Heart right ventricle (tissue), 16 donors: ENCODE measurements at regions not wholly inside any gene's neighbourhood (a gene's known extent, or its start where the extent isn't known, plus 50 kb on each side); places are given as distances from the start of the nearest gene placed in this dataset.

Experiments
- ATAC-seq, 8 donors: fragments of 200-7000 bp; cut with Tn5 transposase; one replicate each; pipeline ENCODE4 v1.9.1; 2020; ENCODE audit warnings: mild to moderate bottlenecking in 8 of 8, moderate library complexity in 8 of 8, moderate number of reproducible peaks in 1 of 8
- DNase-seq, 2 donors: peaks; one replicate each; pipeline ENCODE4 v3.0.0-alpha.2; 2020
- H3K27ac ChIP-seq, 10 donors: fragments of 200-600 bp; sonication (generic) in 2 of 10; one replicate each; pipeline versions ENCODE4 v1.5.0 to v1.8.0; 2020 to 2022; ENCODE audit warnings: mild to moderate bottlenecking in 3 of 10
- H3K27me3 ChIP-seq, 7 donors: fragments of 200-600 bp; one replicate each; pipeline ENCODE4 v1.8.0; 2021 to 2022; ENCODE audit warnings: mild to moderate bottlenecking in 2 of 7
- H3K36me3 ChIP-seq, 9 donors: fragments of 200-600 bp; sonication (generic) in 1 of 9; one replicate each; pipeline versions ENCODE4 v1.5.0 to v1.8.0; 2020 to 2022; ENCODE audit warnings: mild to moderate bottlenecking in 2 of 9
- H3K4me1 ChIP-seq, 9 donors: fragments of 200-600 bp; sonication (generic) in 1 of 9; one replicate each; pipeline versions ENCODE4 v1.5.0 to v1.8.0; 2020 to 2022; ENCODE audit warnings: mild to moderate bottlenecking in 4 of 9
- H3K4me3 ChIP-seq, 10 donors: fragments of 200-600 bp; sonication (generic) in 2 of 10; one replicate each; pipeline versions ENCODE4 v1.5.0 to v1.8.0; 2020 to 2022; ENCODE audit warnings: mild to moderate bottlenecking in 7 of 10, moderate library complexity in 2 of 10
- H3K9me3 ChIP-seq, 11 donors: fragments of 200-600 bp in 10 of 11; sonication (generic) in 2 of 11; one replicate each; pipeline versions ENCODE4 v1.5.0 to v1.8.0; 2013 to 2022; ENCODE audit warnings: mild to moderate bottlenecking in 2 of 11, control low read depth in 1 of 11, moderate library complexity in 1 of 11
- CTCF ChIP-seq, 9 donors: fragments of 200-600 bp; sonication (generic) in 2 of 9; IDR thresholded peaks; one replicate each; pipeline versions ENCODE4 v1.5.0 to v1.8.0; 2021 to 2022; ENCODE audit warnings: antibody characterized with exemption in 9 of 9, mild to moderate bottlenecking in 5 of 9, moderate library complexity in 1 of 9
- WGBS, 2 donors: extraction: QIAGEN DNeasy Blood & Tissue Kit; methylation state at CpG; one replicate each; pipeline ENCODE4 v1.1.7; 2013; ENCODE audit warnings: inconsistent platforms in 1 of 2; 5-methylcytosine and 5-hydroxymethylcytosine counted together
- intact Hi-C, 10 donors: fragments of 100-400 bp; cut with DNase I; formaldehyde crosslinking; loops; one replicate each; pipeline versions ENCODE4 v1.11.1 to v1.14.2; 2022
- donor health status: Arrhythmogenic right ventricular cardiomyopathy.
- donor health status: ischemic (EF 13 %, LVEDD 7.1; RV severe dilation, severe dysfunction).
- donor health status: healthy with polysubstance abuse.
- donor health status: DM: no; HTN: yes; CAD: no.
- donor health status: DM: no; HTN: no; CAD: no.
- donor health status: ischemic (EF 25% LVEDD 6.9; RV normal size, moderate dysfunction).
- donor health status: ischemic (EF 25% LVEDD 5.7; RV mildly dilated, moderate dysfunction).
- donor health status: healthy.
- donor health status: DM: yes; HTN: yes; CAD: no.
- donor health status: Ischemic cardiomyopathy.
- donor health status: ischemic (EF 35%, LVEDD 5.7; RV mildly dilated, moderate dysfunction).
- donor health status: nonischemic (EF 11% LVEDD 7.7; RV severe dilation, severe dysfunction).
- donor health status: DM: yes; HTN: yes; CAD: no.
- donor health status: PGD.
- donor health status: ischemic (EF 29% LVEDD 5.4; RV normal size, mild dysfunction).
- donor health status: nonischemic (EF 23%, LVEDD 6.1; RV moderate dilation, normal function).

GRCh38 chr6:26193467-26194328, 106.5 kb downstream of the HFE start:
- intact Hi-C loops, result loop anchor here in 3 of 10 donors (10.0 kb wide), 3 partner anchors 69 to 341 kb away; partner anchors contain the start of gene HMGN4 (in 1 of the 3)
- ATAC-seq (no peak), DNase-seq (no peak)
- peak overlapping the region in 3 of 10 donors; percentile 80 to 87 (median 82) for H3K27ac ChIP-seq
- TF ChIP-seq CTCF (IDR thresholded peaks at IDR 0.05), result no peak
- peaks cover 0 to 49% (median 0%) of the 10 kb centered on the region in 7 donors for H3K27me3 ChIP-seq
- H3K9me3 ChIP-seq, result no peaks in the 10 kb centered on the region
- peaks cover 0 to 48% (median 22%) of the 10 kb centered on the region in 9 donors for H3K4me1 ChIP-seq
- H3K4me3 ChIP-seq, result no peak overlapping the region
- H3K36me3 ChIP-seq, result no peaks in the 10 kb centered on the region
- WGBS, 2 donors, result 98 to 100% methylated on average over 1 of the region's 1 CpG

- Histone ChIP-seq H3K36me3 (no peaks in the 10 kb centered on the region), H3K9me3 (no peaks in the 10 kb centered on the region), H3K27me3 (peaks cover 0 to 52% (median 0%) of the 10 kb centered on the region in 7 donors), H3K4me3 (peak overlapping the region in 1 of 10 donors; percentile 69), H3K4me1 (peaks cover 0 to 45% (median 19%) of the 10 kb centered on the region in 9 donors), H3K27ac (peak overlapping the region in 7 of 10 donors; percentile 75 to 90 (median 85))
- DNase-seq (no peak), ATAC-seq (no peak)
- intact Hi-C loops, result loop anchor here in 3 of 10 donors (10.0 kb wide), 3 partner anchors 70 to 340 kb away; partner anchors contain the start of gene HMGN4 (in 1 of the 3)
- no peak for TF ChIP-seq CTCF (IDR thresholded peaks at IDR 0.05)
- WGBS, 2 donors, result 77 to 83% methylated on average over 3 of the region's 3 CpGs
Observed at GRCh38 chr6:26194329-26194701, 107.1 kb downstream of the HFE start.

DNA sequence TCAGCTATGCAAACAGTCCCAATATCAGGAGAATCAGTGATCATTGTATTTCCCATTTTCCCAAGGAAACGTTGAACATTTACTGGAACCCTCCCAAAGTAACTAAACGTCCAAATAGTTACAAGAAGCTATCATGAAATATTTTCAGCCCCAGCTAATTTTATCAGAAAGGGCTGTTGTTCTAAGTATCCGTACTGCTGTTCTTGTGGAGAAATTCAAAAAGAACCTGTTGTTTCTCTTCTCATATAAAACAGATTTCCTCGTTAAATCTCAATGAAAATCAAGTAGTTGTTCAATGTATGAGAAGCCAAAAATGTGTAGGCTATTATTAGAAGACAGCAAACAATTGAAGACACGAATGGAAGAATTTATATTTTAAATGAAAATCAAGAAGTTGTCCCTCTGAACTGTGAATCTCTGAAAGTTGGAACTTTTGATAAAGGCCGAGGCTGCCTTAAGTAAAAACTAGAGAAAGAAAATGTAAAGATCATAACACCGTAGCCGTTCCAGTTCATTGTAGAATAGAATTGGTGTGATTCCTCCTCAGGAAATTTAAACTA, 107.7 kb downstream of the HFE start:
- WGBS, 2 donors, result 6 to 13% methylated on average over 8 of the region's 8 CpGs
- intact Hi-C loops, result loop anchor here in 5 of 10 donors (5.0 to 10.0 kb wide), 7 partner anchors 38 to 340 kb away; partner anchors contain the start of gene HMGN4 (in 1 of the 5)
- H3K27me3 ChIP-seq, result peaks cover 0 to 49% (median 0%) of the 10 kb centered on the region in 7 donors
- H3K4me1 ChIP-seq, result peaks cover 0 to 46% (median 23%) of the 10 kb centered on the region in 9 donors
- peak overlapping the region; percentile 42 to 90 (median 81) for H3K27ac ChIP-seq
- DNase-seq (no peak), ATAC-seq (no peak)
- no peaks in the 10 kb centered on the region for H3K36me3 ChIP-seq
- H3K4me3 ChIP-seq, result peak overlapping the region in 9 of 10 donors; percentile 37 to 75 (median 65)
- H3K9me3 ChIP-seq, result no peaks in the 10 kb centered on the region
- no peak for TF ChIP-seq CTCF (IDR thresholded peaks at IDR 0.05)

DNA sequence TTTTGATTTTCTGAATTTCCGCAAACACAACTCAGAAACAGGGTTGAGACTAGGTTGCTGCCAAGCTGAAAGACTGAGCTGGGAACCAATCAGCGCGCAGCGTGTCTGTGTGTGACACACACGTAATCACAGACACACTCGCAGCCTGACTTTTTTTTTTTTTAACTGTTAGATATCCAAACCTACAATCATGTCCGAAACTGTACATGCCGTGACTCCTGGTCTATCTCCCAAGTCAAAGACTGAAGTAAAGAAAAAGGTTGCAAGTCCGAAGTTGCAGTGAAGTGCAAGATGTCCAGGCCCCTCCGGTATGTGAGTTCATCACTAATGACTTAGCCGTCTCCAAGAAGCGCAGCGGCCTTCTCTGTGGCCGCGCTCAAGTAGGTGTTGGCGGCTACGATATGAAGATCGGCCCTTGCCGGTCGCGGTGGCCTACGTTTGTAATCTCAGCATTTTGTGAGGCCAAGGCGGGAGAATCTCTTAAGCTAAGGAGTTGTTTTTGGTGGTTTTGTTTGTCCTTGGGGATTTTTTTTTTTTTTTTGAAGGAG, 108.2 kb downstream of the HFE start:
- Histone ChIP-seq H3K9me3 (no peaks in the 10 kb centered on the region), H3K36me3 (no peaks in the 10 kb centered on the region), H3K4me1 (peaks cover 0 to 51% (median 28%) of the 10 kb centered on the region in 9 donors), H3K27me3 (peaks cover 0 to 51% (median 0%) of the 10 kb centered on the region in 7 donors), H3K4me3 (peak overlapping the region; percentile 32 to 75 (median 62)), H3K27ac (peak overlapping the region; percentile 42 to 90 (median 81))
- 2 to 6% methylated on average over 23 of the region's 23 CpGs for WGBS, 2 donors
- intact Hi-C loops, result loop anchor here in 5 of 10 donors (5.0 to 10.0 kb wide), 7 partner anchors 38 to 339 kb away; partner anchors contain the start of gene HMGN4 (in 1 of the 5)
- DNase-seq (peak; percentile 85 to 93), ATAC-seq (peak; percentile 76 to 85 (median 79))
- no peak for TF ChIP-seq CTCF (IDR thresholded peaks at IDR 0.05)
